GM12874 (cell line): ENCODE measurements at regions not wholly inside any gene's neighbourhood (a gene's known extent, or its start where the extent isn't known, plus 50 kb on each side); places are given as distances from the start of the nearest gene placed in this dataset.

Experiments
- TF ChIP-seq, protein P1 (sequence below): IDR thresholded peaks from 2 replicates; pipeline ENCODE4 v1.5.1; 2011; ENCODE audit warnings: low read depth, mild to moderate bottlenecking, control low read depth, low read length, moderate library complexity; ENCODE audit not compliant: insufficient read depth

DNA sequence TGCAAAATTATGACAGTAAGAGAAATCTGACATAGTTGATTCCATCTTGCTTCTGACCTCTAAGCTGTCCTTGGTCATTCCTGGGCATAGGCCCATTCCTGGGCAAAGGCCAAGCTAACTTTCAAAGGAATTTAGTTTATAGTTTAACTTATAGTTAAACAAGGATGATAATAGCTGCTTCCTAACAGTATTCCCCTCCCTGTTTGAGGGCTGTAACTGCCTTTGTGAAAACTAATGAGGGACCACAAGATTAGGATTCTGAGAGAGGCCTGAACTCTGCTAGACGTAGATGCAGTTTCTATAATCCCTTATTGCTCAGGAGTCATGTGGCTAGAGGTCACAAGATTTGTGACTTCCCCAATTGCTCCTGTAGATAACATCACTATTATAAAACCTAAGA, 80.2 kb upstream of the ASIC2 start:
- TF ChIP-seq, protein P1, sequence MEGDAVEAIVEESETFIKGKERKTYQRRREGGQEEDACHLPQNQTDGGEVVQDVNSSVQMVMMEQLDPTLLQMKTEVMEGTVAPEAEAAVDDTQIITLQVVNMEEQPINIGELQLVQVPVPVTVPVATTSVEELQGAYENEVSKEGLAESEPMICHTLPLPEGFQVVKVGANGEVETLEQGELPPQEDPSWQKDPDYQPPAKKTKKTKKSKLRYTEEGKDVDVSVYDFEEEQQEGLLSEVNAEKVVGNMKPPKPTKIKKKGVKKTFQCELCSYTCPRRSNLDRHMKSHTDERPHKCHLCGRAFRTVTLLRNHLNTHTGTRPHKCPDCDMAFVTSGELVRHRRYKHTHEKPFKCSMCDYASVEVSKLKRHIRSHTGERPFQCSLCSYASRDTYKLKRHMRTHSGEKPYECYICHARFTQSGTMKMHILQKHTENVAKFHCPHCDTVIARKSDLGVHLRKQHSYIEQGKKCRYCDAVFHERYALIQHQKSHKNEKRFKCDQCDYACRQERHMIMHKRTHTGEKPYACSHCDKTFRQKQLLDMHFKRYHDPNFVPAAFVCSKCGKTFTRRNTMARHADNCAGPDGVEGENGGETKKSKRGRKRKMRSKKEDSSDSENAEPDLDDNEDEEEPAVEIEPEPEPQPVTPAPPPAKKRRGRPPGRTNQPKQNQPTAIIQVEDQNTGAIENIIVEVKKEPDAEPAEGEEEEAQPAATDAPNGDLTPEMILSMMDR: no peak

DNA sequence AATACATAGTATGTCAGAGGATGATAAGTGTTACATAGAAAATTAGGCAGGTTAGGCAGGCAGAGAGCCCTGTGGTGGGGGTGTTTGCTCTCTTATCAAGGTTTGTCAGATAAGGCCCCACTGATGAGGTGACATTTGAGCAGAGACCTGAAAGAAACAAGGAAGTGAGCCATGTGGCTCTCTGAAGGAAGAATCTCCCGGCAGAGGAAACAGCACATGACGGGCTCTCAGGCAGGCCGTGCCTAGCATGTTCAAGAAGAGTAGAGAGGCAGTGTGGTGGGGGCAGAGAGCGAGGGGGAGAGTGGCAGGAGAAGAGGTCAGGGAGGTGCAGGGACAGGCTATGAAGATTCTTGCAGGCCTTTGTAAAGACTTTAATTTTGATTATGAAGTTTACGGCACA, 82.0 kb upstream of the ASIC2 start:
- TF ChIP-seq, protein P1: no peak

DNA sequence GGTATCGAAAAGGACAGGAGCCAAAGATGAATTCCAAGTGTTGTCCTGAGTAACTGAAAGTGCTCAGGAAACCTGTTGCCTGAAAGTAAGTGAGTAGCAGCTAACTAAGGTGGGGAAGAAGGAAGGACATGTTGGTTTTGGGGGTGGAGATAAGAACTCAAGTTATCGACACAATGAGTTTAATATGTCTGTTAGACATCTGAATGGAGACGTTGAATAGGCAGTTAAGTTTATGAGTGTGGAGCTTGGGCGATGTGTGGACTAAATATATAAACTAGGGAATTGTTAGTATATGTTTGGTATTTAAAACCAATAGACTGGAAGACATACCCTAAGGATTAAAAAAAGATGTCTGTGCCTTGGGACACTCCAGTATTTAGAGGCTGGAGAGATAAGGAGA, 82.7 kb upstream of the ASIC2 start:
- TF ChIP-seq, protein P1: no peak

DNA sequence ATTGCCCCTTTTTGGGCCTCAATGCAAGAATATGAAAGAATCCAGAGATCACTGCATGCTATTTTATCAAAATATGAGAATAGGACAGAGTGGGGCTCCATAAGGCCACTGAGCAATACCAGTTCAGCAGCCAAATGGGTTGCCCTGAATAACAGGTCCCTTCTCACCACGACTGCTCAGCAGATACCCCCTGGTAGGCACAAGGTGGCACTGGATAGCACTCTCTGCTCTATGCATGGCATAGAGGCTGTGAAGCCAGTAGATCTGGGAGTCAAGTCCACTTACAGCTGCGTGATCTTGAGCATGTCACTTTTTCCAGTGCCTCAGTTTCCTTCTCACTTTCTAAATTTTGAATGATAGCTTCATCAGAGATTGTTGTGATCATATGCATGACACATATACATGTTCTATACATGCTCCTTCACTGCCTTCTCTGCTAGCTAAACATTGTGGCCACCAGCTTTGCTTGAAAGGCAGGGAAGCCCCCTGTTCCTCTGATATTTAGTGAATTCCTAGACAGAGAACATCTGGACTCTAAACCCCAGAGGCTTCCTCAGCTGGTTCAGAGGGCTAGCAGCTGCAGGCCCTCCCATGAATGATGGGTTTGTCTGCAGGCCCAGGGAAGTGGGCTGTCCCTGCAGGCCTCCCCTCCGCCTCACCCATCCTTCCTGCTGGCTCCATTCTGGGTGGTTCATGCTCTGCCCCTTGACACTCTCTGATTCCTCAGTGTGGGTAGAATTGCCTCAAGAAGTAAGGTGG, 84.9 kb upstream of the ASIC2 start:
- TF ChIP-seq, protein P1: no peak

DNA sequence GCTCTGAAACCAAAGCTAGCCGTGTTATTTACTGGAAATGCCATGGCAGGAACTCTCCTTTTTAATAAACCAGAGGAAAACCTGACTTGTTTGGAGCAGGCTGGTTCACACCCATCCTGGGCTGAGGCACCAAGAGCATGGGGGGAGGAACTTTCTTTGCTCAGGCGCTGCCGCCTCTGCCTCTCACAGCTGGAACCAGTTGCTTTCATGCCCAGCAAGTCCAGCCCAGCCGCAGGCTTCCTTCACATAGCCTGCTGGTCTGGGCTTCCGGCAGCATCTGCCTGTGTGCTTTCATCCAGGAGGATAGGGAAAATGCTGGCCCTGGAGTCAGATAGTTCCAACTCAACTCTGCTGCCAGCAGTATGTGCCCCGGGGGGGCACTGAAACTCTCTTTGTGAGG, 88.1 kb upstream of the ASIC2 start:
- TF ChIP-seq, protein P1: no peak

DNA sequence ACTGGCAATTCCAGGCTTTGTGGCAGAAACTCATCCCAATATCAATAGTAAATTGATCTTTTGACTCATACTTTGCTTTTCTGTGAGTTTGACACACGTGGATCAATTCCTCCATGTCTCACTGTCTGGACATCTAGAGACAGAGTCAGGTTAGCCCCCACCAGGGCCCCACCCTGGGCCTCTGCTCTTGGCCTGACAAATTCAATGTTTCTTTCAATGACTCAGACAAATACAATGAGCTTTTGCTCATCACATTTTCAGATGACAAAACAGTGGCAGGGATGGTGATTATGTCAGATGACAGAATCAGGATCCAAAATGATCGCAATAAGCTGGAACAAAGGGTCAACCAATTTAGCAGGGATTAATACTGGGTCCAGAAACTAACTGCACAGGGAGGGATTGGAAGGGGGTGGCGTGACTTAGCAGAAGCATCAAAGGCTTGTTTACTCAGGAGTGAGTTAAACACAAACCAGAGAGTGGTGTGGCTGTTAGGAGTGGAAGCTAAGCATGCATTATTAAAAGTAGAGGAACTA, 90.5 kb upstream of the ASIC2 start:
- TF ChIP-seq, protein P1: no peak

DNA sequence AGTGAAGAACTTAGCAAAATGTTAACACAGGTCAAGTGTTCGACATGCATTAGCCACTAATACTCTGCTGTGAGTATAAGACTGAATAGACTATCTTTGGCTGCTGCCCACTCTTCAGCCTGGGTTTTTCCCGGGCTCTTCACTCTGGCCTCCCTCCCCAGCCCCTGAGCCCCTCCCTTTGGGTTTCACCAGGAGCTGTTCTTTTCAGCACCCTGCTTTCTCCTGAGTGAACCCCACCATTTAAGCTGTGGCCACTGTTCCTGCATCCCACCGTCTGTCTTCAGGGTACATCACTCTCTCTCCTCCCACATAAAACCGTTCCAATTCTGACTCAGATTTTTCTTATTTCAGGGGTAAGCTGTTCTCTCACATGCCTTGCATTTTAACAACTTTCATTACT, 92.0 kb upstream of the ASIC2 start:
- TF ChIP-seq, protein P1: no peak
